DMS114 treated with DMSO at 0.1 percent for 48 hours (cell line): ENCODE measurements at regions not wholly inside any gene's neighbourhood (a gene's known extent, or its start where the extent isn't known, plus 50 kb on each side); places are given as distances from the start of the nearest gene placed in this dataset.
"Not testable (repeated sequence)": the region's sequence is repeated elsewhere in the genome, so short reads cannot be mapped to it uniquely, and the experiment has no call there.

Source experiments
- DNase-seq: peaks from one replicate; lab custom pipeline; 2025; ENCODE audit not compliant: unreplicated experiment; lab: John Stamatoyannopoulos, UW

DNA sequence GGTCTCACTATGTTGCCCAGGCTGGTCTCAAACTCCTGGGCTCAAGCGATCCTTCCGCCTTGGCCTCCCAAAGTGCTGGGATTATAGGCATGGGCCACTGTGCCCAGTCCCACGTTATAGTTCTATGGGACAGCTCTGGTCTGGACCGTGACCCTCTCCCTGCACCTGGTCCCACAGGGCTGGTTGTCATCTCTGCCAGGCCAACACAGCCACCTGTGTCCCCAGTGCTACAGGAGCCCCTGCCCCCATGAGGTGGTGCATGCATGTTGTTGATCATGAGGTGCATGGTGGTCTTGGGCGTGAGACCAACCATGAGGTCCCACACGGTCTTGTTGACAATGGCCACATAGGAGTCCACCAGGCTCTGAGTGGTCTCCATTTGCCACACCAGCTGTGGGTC, 51.0 kb upstream of the UBE2Q2 start:
- not testable (repeated sequence) for DNase-seq

DNA sequence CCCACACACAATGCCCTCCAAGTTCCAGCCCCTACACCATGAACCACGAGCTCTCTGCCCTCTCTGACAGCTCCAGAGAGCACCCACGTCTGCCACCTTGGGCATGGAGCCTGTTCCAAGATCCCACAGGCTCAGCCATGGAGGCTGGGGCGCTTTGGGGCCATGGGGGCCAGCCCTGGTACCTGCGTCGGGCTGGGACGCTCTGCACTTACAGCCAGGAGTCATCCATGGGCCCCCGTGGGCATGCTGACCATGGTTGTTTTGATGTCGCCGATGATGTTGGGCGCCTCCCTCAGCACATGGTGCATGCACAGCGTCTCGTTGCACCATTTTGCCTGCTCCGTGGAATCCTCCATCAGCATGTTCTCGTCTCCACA, 51.9 kb upstream of the UBE2Q2 start:
- no peak for DNase-seq

DNA sequence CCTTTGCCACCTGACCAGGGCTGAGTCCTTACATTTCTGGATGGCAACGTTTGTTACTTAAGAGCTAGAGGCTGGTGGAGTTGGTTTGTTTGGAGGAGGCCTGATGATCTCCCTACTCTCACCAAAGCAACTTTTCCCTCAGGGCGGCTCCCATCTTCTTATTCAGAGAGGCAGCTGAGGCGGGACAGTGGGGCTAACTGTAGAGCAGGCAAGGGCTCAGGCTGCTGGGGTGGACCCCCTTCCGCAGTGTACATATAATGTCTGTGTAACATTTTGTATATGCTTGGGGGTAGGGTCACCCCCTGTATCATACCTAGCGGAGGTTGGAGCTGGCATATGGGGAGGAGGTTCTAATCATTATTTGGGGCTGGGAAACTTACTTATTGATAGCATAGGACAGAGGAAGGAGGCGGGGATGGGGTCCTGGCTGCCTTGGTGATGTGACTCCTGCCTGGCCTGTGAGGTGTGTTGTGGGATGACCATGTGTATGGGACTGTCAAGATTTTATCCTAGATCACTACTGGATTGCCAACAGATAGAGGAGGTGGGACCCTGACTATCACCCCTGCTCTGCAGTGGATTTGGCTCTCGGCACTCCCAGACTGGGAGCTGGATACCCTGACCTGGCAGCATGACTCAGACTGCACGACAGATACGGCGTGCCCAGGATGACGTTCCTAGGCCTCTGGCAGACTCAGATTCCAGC, 52.5 kb upstream of the UBE2Q2 start:
- DNase-seq, result no peak

DNA sequence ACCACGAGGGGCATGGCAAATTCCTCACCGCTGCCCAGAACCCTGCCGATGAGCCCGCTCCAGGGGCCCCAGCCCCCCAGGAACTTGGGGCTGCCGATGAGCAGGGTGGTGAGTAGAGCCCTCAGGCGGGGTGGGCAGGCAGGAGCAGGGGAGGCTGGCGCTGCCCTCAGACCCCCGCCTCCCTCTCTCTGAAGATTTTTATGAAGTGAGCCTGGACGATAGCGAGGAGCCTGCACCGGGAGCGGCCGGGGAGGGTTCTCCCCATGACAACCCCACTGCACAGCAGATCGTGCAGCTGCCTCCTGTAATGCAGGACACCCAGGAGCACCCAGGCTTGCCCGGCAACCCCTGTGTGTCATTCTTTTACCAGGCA, 56.7 kb upstream of the UBE2Q2 start:
- DNase-seq, result no peak

DNA sequence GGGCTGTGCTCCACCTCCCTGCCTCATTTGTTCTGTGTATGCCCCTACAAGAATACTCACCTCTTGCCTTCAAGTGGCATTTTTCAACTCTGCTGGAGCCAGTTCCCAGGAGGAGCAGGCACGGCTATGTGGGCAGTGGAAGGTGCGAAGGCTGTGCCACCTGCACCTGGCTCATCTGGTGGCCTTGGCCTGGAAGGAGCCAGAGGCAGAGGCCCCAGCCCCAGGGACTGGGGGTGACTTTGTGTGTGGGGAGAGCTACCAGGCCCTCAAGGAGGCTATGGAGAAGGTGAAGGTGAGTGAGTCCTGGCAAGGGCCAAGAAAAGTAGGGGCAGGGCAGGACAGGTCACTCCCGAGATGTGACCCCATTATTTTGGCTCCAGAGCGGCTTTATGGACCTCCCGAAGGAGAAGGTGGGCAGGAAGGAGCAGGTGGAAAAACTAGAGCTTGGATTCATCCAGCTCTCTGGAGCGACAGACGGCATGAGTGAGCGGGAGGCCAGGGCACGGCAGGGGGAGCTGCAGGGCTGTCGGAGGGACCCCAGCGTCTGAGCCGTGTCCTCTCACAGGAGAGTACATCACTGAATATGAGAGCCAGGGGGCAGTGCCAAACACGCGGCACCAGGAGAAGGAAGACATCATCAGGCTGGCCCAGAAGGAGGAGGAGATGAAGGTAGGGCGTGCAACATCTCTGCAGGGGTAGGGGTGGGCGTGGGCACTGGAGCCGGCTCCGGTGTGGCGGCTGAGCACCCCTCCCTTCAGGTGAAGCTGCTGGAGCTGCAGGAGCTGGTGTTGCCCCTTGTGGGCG, 57.3 kb upstream of the UBE2Q2 start:
- DNase-seq, result peak; percentile 76

DNA sequence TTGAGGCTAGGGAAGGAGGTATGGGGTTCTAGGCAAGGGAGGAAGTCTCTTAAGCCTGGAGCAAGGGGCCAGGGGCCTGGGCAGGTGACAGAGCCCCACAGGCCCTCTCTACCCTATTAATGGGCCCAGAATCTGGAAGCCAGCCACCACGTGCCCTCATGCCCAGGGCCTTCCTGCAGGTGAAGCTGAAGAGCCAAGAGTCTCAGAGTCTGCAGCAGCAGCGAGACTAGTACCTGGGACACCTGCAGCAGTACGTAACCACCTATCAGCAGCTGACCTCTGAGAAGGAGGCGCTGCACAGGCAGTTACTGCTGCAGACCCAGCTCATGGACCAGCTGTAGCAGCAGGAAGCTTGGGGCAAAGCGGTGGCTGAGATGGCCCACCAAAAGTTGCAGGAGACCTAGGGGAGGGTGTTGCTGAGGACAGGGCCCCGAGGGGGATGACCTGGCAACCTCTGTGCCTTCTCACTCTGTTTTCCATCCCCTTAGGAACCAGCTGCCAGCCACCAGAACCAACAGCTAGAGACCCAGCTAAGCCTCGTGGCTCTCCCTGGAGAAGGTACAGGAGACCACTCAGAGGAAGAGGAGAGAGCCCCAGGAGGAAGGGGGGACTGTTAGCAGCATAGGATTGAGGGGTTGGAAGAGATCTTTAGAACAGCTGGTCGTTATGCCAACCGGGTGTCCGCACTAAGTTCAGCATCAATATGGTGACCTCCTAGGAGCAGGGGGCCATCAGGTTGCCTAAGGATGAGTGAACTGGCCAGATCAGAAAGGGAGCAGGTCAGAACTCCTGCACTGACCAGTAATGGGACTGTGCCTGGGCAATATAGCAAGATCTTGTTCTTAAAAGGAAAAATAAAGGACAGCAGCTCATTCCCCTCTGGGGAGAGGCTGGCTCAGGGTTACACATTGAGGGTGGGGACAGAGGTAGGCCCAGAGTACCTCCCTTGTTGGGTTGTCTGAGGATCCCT, 58.5 kb upstream of the UBE2Q2 start:
- not testable (repeated sequence) for DNase-seq

DNA sequence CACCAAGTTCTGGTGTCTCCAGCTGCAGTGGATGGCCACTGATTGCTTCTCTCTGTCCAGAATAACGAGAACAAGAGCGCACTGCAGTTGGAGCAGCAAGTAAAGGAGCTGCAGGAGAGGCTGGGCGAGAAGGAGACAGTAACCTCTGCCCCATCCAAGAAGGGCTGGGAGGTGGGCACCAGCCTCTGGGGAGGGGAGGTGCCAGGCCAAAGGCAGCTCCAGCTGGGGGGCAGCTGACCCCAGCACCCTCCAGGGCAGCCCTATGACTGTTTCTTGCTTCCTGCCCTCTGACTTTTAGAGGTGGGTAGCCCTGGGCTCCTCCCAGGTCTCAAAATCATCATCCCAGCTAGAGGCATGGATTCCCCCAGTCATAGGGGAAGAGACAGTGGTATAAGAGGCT, 59.7 kb upstream of the UBE2Q2 start:
- not testable (repeated sequence) for DNase-seq

DNA sequence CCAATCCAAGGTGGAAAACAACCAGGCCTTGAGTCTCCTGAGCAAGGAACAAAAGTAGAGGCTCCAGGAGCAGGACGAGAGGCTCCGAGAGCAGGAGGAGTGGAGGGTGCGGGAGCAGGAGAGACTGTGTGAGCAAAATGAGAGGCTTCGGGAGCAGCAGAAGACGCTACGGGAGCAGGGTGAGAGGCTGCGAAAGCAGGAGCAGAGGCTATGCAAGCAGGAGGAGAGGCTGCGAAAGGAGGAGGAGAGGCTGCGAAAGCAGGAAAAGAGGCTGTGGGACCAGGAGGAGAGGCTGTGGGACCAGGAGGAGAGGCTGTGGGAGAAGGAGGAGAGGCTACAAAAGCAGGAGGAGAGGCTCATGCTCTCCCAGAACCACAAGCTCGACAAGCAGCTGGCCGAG, 60.3 kb upstream of the UBE2Q2 start:
- no peak for DNase-seq

DNA sequence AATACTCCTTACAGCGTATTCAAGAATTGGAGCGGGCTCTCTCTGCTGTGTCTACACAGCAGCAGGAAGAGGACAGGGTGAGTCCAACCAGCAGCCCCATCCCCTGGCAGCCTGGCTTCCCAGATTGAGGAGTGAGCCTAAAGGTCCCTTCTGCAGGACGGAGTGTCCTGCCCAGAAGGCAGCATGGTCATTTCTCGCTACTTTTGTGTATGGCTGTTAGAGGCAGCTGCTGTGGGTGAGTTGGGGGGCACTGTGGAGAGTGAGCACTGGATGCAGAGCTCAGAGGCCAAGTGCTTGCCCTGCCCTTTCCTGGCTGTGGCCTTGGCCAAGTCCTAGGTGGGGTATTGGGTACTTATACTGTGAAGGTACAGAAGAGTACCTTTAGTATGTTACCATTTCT, 62.3 kb upstream of the UBE2Q2 start:
- DNase-seq, result not testable (repeated sequence)

DNA sequence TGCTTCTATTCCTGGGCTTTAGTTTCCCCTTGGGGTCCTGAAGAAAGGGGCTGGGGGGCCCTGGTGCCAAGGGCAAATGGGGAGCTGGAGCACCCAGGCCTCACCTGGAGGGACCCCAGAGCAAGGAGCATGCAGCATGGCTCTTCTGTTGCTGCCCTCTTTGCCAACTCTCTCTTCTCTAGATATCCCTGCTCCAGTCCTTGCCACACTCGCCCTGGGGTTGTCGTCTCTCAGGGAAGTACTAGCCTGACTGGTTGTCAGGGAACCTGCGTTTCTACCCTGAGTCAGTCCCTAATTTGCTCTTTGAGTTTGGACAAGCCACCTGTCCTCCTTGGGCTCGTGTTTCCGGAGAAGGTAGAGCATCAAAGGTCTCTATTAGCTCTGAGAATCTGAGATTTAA, 63.7 kb upstream of the UBE2Q2 start:
- no peak for DNase-seq

DNA sequence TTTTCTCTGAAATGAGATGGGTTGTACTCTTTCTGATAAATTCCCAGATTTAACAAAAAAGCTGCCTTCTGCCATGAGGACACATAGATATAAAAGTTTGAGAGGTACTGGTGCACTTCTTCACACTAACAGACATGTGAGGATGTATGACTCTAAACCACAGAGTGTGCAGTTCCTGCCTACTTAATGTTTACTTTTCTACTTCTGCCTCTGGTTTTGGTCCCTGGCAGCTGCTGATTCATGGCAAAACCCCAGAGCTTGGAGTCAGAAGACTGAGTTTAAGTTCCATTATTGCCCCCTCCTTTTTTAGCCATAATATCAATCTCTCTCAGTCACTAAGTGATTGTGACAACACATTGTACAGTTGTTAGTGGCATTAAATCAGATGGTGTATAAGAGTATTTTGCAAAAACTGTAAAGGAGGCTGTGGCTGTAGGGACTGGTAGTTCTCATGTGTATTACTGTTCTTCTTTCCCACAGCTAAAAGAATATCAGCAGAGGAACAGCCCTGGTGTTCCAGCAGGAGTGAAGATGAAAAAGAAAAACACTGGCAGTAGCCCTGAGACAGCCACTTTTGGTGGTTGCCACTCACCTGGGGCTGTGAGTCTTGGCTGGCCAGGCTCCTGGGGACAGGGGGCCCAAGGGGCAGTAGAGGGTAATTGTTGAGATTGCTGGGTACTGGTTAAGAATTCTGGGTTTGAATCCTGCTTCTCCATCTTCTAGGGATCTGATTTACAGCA, 64.4 kb upstream of the CSPG4 start:
- DNase-seq, result not testable (repeated sequence)

DNA sequence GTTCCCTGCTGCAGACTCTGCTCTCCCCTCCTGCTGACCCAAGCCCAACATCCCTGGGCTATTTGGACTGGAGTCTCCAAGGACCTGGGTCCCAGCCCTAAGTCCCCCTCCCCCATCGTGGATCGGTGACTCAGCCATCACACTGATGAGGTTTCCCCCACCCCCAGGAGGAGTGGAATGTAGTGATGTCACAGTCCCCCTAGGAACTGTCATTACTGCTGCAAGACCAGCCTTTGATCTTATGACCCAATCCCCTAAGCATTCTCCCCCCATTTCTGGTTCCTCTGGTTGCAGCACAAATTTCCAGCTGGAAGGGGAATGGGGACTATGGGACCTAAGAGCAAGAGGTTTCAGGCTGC, 63.4 kb upstream of the CSPG4 start:
- DNase-seq, result no peak

DNA sequence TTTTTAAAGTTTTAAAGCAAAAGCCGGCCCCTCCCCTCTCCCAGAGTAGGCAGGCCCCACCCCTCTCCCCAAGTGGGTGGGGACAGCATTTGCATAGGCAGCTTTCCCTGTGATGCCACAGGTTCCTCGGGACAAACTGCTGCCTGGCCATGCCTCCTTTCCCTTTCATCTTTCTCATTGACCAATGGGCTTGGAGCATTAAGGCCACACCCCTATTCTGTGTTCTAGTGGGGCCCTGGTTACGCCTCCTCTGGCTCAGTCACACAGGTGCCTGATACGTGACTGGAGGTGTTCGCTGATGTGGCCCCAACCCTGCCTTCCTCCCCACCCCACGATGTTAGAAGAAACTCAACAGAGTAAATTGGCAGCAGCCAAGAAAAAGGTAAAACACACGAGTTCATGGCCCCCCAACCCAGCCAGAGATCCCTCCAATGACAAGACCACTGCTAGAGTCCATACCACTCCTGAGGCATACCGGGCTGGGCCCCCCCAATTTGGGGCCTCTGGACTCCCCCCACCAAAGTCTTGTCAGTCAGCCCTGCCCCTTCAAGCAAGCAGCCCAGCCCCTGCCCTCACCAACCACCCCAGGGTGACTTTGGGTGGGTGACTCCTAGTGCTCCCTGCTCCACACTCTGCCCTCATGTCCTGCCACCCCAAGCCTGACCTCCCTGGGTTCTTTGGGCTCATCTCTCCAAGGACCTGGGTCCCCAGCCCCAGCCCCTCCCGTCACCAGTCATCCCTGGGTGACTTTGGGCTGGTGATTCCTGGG, 62.8 kb upstream of the CSPG4 start:
- no peak for DNase-seq

DNA sequence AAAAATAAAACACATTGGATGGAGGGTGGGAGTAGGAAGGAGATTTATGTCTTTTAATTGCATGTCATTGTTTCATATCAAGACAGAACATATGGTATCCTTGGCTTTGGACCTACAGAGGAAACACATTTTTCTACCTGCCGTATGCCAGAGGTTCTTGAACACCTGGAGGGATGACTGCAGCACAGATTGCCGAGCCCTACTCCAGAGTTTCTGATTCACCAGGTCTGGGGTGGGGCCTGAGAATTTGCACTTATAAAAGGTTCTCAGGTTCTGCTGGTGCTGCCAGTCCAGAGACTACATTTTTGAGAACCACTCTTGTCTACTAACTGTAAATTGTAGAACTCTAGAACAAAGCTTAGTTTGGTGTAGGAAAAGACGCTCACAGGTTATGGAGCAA, 61.3 kb upstream of the CSPG4 start:
- not testable (repeated sequence) for DNase-seq

DNA sequence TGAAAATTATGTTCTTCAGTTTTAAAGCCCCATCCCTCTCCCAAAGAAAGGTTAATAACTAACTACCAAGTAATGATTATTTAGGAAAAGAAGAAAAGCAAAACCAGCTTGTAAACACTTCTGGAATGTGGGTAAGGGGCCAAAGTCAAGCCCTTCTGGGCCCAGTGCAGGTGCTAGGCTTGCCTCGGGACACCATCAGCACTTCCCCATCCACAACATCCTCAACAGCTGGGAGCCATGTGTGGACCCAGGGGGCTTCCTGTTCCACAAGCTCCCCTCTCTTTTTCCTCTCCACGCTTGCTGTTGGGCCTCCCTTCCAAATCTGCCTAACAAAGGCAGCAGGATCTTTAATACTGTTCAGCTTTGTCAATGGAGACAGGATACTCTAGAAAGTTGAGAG, 58.4 kb upstream of the CSPG4 start:
- not testable (repeated sequence) for DNase-seq

DNA sequence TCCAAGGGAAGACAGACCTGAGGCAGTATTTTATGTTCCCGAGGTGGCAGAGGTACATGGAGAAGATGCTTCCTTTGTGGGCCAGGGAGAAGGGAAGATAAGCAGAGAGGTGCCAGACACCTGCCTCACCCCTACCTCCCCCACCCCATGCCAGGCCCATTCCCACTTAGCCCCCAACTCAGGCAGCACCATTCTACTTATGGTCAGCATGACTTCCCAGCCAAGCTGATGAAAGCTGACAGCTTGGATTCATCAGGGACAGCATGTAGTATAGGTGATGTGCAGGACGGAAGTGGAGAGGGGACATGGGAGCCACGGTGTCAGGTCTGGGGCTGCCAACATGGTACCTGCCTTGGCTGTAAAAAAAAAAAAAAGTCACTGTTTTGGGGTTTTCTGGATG, 57.5 kb upstream of the CSPG4 start:
- no peak for DNase-seq

DNA sequence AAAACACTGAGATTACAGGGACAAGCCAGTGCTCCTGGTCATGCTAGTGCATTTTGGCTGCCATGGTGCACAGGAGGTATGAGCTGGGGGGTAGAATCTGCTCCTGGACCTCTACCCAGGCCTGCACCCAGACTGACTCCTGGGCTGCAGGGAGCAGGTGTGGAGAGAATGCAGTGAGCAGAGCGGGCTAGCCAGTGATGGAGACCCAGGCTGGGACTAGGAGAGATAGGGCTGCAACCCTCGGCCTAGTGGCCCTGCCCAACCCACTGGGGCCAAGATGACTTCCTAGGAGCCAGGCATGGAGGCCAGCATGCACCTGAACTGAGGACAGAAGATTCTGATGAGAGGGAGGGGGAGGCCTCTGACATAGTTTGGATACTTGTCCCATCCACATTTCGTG, 55.9 kb upstream of the CSPG4 start:
- not testable (repeated sequence) for DNase-seq

DNA sequence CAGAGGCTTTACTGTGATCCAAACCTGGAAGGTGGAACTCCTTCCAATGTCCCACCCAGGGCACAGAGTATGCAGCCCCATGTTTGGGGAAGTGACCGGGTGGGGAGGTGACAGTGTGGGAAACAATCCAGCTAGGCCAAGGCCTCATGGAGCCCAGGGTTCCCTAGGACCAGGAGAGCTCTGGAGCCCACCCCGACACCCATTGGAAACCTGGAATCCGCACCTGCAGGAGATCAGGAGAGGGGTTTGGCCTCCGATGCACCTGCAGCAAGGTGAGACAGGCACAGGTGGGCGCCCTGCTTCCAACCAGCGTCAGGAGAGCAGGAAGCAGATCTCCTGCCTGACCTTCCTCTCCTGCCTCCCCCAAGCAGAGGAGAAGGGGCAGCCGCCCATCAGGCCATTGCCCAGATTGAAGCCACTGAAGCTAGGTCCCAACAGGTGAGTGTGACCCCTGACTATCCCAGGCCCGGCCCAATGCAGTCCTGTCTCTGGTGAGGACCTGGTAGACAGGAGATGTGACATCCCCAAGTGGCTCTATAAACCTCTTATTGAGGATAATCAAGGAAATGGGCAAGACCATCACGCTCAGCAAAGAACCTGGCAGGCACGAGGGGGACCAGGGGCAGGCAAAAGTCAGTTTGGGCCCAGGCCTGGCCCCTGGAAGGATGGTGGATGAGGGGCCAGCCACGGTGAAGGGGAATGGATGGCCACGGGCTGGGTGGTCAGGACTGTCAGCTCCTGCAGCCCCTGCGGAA, 53.1 kb upstream of the CSPG4 start:
- not testable (repeated sequence) for DNase-seq

DNA sequence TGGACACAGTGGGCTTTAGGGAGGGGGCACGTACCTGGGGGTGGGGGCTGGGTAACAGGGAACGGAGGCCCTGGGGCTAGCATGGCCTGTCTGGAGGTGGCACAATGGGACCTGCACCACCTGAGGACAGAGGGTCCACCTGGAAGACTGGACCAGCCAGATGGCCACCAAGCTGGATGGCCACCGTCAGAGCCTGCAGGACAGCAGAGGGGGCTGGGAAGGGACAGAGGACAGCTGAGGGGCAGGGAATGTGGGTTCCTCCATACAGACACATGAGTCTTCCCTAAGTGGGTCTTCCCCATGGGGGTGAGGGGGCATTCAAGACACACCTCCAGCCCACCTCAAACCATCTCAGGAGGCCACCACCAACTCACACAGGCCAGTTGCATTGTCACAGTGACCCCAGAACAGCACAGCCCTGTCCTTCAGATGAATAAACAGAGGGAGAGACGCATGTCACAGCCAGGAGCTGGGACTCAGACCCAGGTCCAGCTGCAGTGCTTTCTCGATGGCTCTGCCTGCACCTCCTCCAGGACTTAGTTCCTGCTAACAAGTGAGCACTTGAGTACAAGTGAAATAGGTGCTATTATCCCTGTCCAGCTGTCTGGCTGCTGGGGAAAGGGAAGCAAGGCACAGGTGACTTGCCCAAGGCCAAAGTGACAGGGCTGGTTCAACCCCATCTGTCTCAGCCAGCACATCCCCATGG, 52.4 kb upstream of the CSPG4 start:
- not testable (repeated sequence) for DNase-seq
